K562 (cell line): ENCODE measurements at regions not wholly inside any gene's neighbourhood (a gene's known extent, or its start where the extent isn't known, plus 50 kb on each side); places are given as distances from the start of the nearest gene placed in this dataset.

Experiments
- ATAC-seq: fragments of 200-7000 bp; cut with Tn5 transposase; 3 replicates; pipeline ENCODE4 v1.9.1; 2020; ENCODE audit warnings: moderate library complexity
- BruUV-seq: library from RNA; stranded (reverse); fragments of 400-500 nt; replicated peaks from 2 replicates; lab custom pipeline; 2021; lab: Mats Ljungman, UMichigan
- CTCF ChIA-PET: fragments of 300-600 bp; formaldehyde crosslinking; extraction: SDS; loops from one replicate; lab custom pipeline; 2021; ENCODE audit warnings: low intra/inter-chr PET ratio; lab: Yijun Ruan, JAX
- POLR2A ChIA-PET: fragments of 300-600, 350-650 bp; sonication (Branson Sonifier 250); formaldehyde crosslinking; extraction: SDS; loops from one replicate; lab custom pipeline; 2021; ENCODE audit warnings: antibody characterized with exemption, inconsistent platforms; lab: Yijun Ruan, JAX
- DNase-seq, 4 experiments: peaks; one replicate each; pipeline versions ENCODE4 v3.0.0 to v3.0.0-alpha.2; 2011 to 2018; ENCODE audit warnings: low spot score in 3 of 4, mixed read lengths in 3 of 4; ENCODE audit errors: extremely low read depth in 1 of 4
- FAIRE-seq: peaks from 2 replicates; lab custom pipeline; 2011; peaks lifted over from hg19 to GRCh38; lab: Jason Lieb, UNC
- H2AFZ ChIP-seq: 2 replicates; pipeline ENCODE4 v1.6.0; 2011; ENCODE audit warnings: low read depth, low read length, control low read depth, inconsistent platforms
- H3K27ac ChIP-seq: fragments of 200-600 bp; 3 replicates; pipeline ENCODE4 v1.8.0; 2011; ENCODE audit warnings: low read depth, mild to moderate bottlenecking, control low read depth, inconsistent platforms, low read length, moderate library complexity, mixed read lengths; ENCODE audit errors: extremely low read depth
- H3K27me3 ChIP-seq, 2 experiments: fragments of 300-600 bp in 1 of 2; 2 replicates in 1 of 2; 3 replicates in 1 of 2; pipeline versions ENCODE4 v1.6.0 to v1.8.0; 2011; ENCODE audit warnings: inconsistent platforms in 2 of 2, low read length in 2 of 2, mild to moderate bottlenecking in 1 of 2, mixed read lengths in 1 of 2, moderate library complexity in 1 of 2; ENCODE audit not compliant: control insufficient read depth in 2 of 2, insufficient read depth in 2 of 2
- H3K36me3 ChIP-seq: fragments of 300-600 bp; 3 replicates; pipeline ENCODE4 v1.8.0; 2011; ENCODE audit warnings: mild to moderate bottlenecking, low read length, inconsistent platforms; ENCODE audit not compliant: control insufficient read depth, insufficient read depth
- H3K4me1 ChIP-seq, 2 experiments: fragments of 200-600 bp in 1 of 2; replicated peaks in 1 of 2; 2 replicates in 1 of 2; 3 replicates in 1 of 2; pipeline versions ENCODE4 v1.5.1 to v1.8.0; 2011; ENCODE audit warnings: inconsistent platforms in 2 of 2, low read length in 2 of 2, mild to moderate bottlenecking in 1 of 2, mixed read lengths in 1 of 2, moderate library complexity in 1 of 2; ENCODE audit not compliant: control insufficient read depth in 2 of 2, insufficient read depth in 2 of 2
- H3K4me2 ChIP-seq: 2 replicates; pipeline ENCODE4 v1.6.1; 2011; ENCODE audit warnings: low read length, control low read depth, inconsistent platforms, mixed read lengths; ENCODE audit not compliant: insufficient read depth
- H3K4me3 ChIP-seq: fragments of 200-600 bp; sonication (generic), shearing (Covaris generic); 2 replicates; pipeline ENCODE4 v1.5.1; 2016; ENCODE audit warnings: control low read depth, inconsistent platforms
- H3K79me2 ChIP-seq: fragments of 200-600 bp; 3 replicates; pipeline ENCODE4 v1.8.0; 2011; ENCODE audit warnings: low read length, inconsistent platforms; ENCODE audit not compliant: control insufficient read depth, insufficient read depth
- H3K9ac ChIP-seq, 2 experiments: 2 replicates each; pipeline versions ENCODE4 v1.6.0 to v1.6.1; 2011; ENCODE audit warnings: low read depth in 2 of 2, low read length in 2 of 2, control low read depth in 1 of 2, inconsistent platforms in 1 of 2, mild to moderate bottlenecking in 1 of 2, mixed read lengths in 1 of 2; ENCODE audit not compliant: insufficient read depth in 1 of 2
- H3K9me1 ChIP-seq: one replicate; pipeline ENCODE4 v1.6.0; 2011; ENCODE audit warnings: inconsistent platforms, mild to moderate bottlenecking, low read length, moderate library complexity; ENCODE audit not compliant: control insufficient read depth, insufficient read depth
- H3K9me3 ChIP-seq: replicated peaks from 2 replicates; pipeline ENCODE4 v1.5.1; 2011; ENCODE audit warnings: low read depth, low read length, inconsistent platforms; ENCODE audit not compliant: control insufficient read depth, insufficient read depth
- H4K20me1 ChIP-seq: replicated peaks from 2 replicates; pipeline ENCODE4 v1.6.1; 2011; ENCODE audit warnings: low read length, inconsistent platforms, mixed read lengths; ENCODE audit not compliant: control insufficient read depth, insufficient read depth
- FOXP1 ChIP-seq: sonication (generic); formaldehyde crosslinking; IDR thresholded peaks from 2 replicates; pipeline ENCODE4 v1.8.0; 2022; ENCODE audit warnings: mild to moderate bottlenecking, missing genetic modification reagents
- NRF1 ChIP-seq, 2 experiments: fragments of 450-650 bp; IDR thresholded peaks in 1 of 2; conservative IDR thresholded peaks in 1 of 2; 2 replicates each; pipeline ENCODE4 v1.6.1; 2014; ENCODE audit warnings: mild to moderate bottlenecking in 2 of 2
- PTBP1 ChIP-seq: fragments of 200-400 bp; formaldehyde crosslinking; IDR thresholded peaks from 2 replicates; pipeline ENCODE4 v1.6.1; 2017; ENCODE audit warnings: low read depth, low read length
- TAF1 ChIP-seq: IDR thresholded peaks from 2 replicates; pipeline ENCODE4 v1.6.1; 2011; ENCODE audit warnings: mild to moderate bottlenecking, low read length, moderate library complexity; ENCODE audit not compliant: insufficient read depth, control insufficient read depth, severe bottlenecking; ENCODE audit errors: extremely low read depth
- ZBTB49 ChIP-seq: sonication (generic); formaldehyde crosslinking; IDR thresholded peaks from 2 replicates; pipeline ENCODE4 v1.8.0; 2022; ENCODE audit warnings: missing genetic modification reagents, mild to moderate bottlenecking, borderline replicate concordance
- ZNF395 ChIP-seq: fragments of 200-800 bp; sonication (Bioruptor generic); IDR thresholded peaks from 2 replicates; pipeline ENCODE4 v1.6.1; 2017; ENCODE audit warnings: missing genetic modification characterization, missing compliant biosample characterization
- ZNF668 ChIP-seq: fragments of 250-450 bp; sonication (Bioruptor Pico); IDR thresholded peaks from 2 replicates; pipeline ENCODE4 v1.8.0; 2022; ENCODE audit warnings: mild to moderate bottlenecking, inconsistent platforms
- ZNF780A ChIP-seq: fragments of 250-450 bp; sonication (Bioruptor Pico); IDR thresholded peaks from 2 replicates; pipeline ENCODE4 v1.5.0; 2021; ENCODE audit warnings: mild to moderate bottlenecking
- in situ Hi-C: fragments of 300-500 bp; cut with MboI; formaldehyde crosslinking; loops from 4 replicates; pipeline ENCODE4 v1.15.0; 2018; ENCODE audit warnings: inconsistent platforms, mixed read lengths
- intact Hi-C: fragments of 100-400 bp; cut with micrococcal nuclease; formaldehyde crosslinking; loops from 2 replicates; pipeline ENCODE4 v1.14.2; 2022

GRCh38 chr5:51131266-51131665 is 252.0 kb upstream of the ISL1 start:
- BruUV-seq: no TSS peak
- DNase-seq (no peak), FAIRE-seq (no peak), ATAC-seq (no peak)
- H3K36me3 ChIP-seq: no peaks in the 10 kb centered on the region
- H3K27me3 ChIP-seq: no peaks in the 10 kb centered on the region
- no peaks in the 10 kb centered on the region for H4K20me1 ChIP-seq
- no peaks in the 10 kb centered on the region for H3K9me3 ChIP-seq
- intact Hi-C loops: no loop called here
- no peaks in the 10 kb centered on the region for H3K4me1 ChIP-seq
- in situ Hi-C loops: no loop called here
- no peak overlapping the region for H3K4me3 ChIP-seq
- POLR2A ChIA-PET: no interaction called here
- no peak overlapping the region for H3K9ac ChIP-seq
- H3K79me2 ChIP-seq: no peaks in the 10 kb centered on the region
- TF ChIP-seq ZNF780A (CRISPR knock-in tag) (no peak), FOXP1 (CRISPR knock-in tag) (no peak), ZBTB49 (CRISPR knock-in tag) (no peak), ZNF395 (CRISPR knock-in tag) (no peak), NRF1 (conservative IDR thresholded peaks at IDR 0.05 in 1 of 2, IDR thresholded peaks at IDR 0.05 in 1 of 2) (no peak), ZNF668 (CRISPR knock-in tag) (no peak), TAF1 (no peak), PTBP1 (no peak)
- no peak overlapping the region for H2AFZ ChIP-seq
- no peaks in the 10 kb centered on the region for H3K9me1 ChIP-seq
- no peak overlapping the region for H3K27ac ChIP-seq
- H3K4me2 ChIP-seq: no peak overlapping the region
- CTCF ChIA-PET: no interaction called here
